Ascending aorta (tissue), 2 donors: ENCODE measurements at regions not wholly inside any gene's neighbourhood (a gene's known extent, or its start where the extent isn't known, plus 50 kb on each side); places are given as distances from the start of the nearest gene placed in this dataset.

Experiments
- DNase-seq, 2 donors: peaks; one replicate each; pipeline ENCODE4 v3.0.0-alpha.2; 2019; ENCODE audit warnings: low spot score in 2 of 2
- H3K27ac ChIP-seq, 2 donors: fragments of 200-600 bp; sonication (generic); one replicate each; pipeline ENCODE4 v1.5.1; 2016 to 2017; ENCODE audit warnings: mild to moderate bottlenecking in 1 of 2
- H3K27me3 ChIP-seq: fragments of 200-600 bp; sonication (generic); one replicate; pipeline ENCODE4 v1.5.1; 2017
- H3K36me3 ChIP-seq, 2 donors: fragments of 200-600 bp; sonication (generic); one replicate each; pipeline ENCODE4 v1.5.1; 2016
- H3K4me1 ChIP-seq, 2 donors: fragments of 200-600 bp; sonication (generic); one replicate each; pipeline ENCODE4 v1.5.1; 2016 to 2017; ENCODE audit warnings: mild to moderate bottlenecking in 1 of 2
- H3K4me3 ChIP-seq, 2 donors: fragments of 200-600 bp; sonication (generic); one replicate each; pipeline ENCODE4 v1.5.1; 2016 to 2017; ENCODE audit warnings: mild to moderate bottlenecking in 1 of 2
- H3K9me3 ChIP-seq, 2 donors: fragments of 200-600 bp; sonication (generic); one replicate each; pipeline ENCODE4 v1.5.1; 2016
- CTCF ChIP-seq, 3 experiments: fragments of 200-600 bp in 2 of 3; fragments of 450-650 bp in 1 of 3; sonication (generic) in 2 of 3; IDR thresholded peaks; one replicate each; pipeline ENCODE4 v1.5.1; 2016 to 2019; ENCODE audit warnings: antibody characterized with exemption in 3 of 3, mild to moderate bottlenecking in 1 of 3, moderate library complexity in 1 of 3
- intact Hi-C: fragments of 100-400 bp; cut with DNase I; formaldehyde crosslinking; loops from one replicate; pipeline ENCODE4 v1.15.1; 2023

GRCh38 chr1:72623299-72623708, 341.0 kb upstream of the NEGR1 start:
- TF ChIP-seq CTCF (IDR thresholded peaks at IDR 0.05): peak in 2 of 3 experiments; percentile 47 to 60
- DNase-seq: no peak
- no peak overlapping the region for H3K27ac ChIP-seq
- H3K27me3 ChIP-seq: no peaks in the 10 kb centered on the region
- H3K9me3 ChIP-seq: no peaks in the 10 kb centered on the region
- intact Hi-C loops: no loop called here
- peak overlapping the region in 1 of 2 donors; percentile 53 for H3K4me3 ChIP-seq
- no peaks in the 10 kb centered on the region for H3K36me3 ChIP-seq
- no peaks in the 10 kb centered on the region for H3K4me1 ChIP-seq

GRCh38 chr1:72620453-72620852, 338.1 kb upstream of the NEGR1 start:
- TF ChIP-seq CTCF (IDR thresholded peaks at IDR 0.05): no peak
- no peak overlapping the region for H3K27ac ChIP-seq
- H3K4me1 ChIP-seq: no peaks in the 10 kb centered on the region
- DNase-seq: no peak
- no peaks in the 10 kb centered on the region for H3K9me3 ChIP-seq
- intact Hi-C loops: no loop called here
- no peaks in the 10 kb centered on the region for H3K27me3 ChIP-seq
- H3K36me3 ChIP-seq: no peaks in the 10 kb centered on the region
- no peak overlapping the region for H3K4me3 ChIP-seq

GRCh38 chr1:72606216-72606810, 324.0 kb upstream of the NEGR1 start:
- no peak overlapping the region for H3K4me3 ChIP-seq
- H3K27me3 ChIP-seq: no peaks in the 10 kb centered on the region
- H3K4me1 ChIP-seq: no peaks in the 10 kb centered on the region
- no peak overlapping the region for H3K27ac ChIP-seq
- DNase-seq: no peak
- no peak for TF ChIP-seq CTCF (IDR thresholded peaks at IDR 0.05)
- no peaks in the 10 kb centered on the region for H3K36me3 ChIP-seq
- no peaks in the 10 kb centered on the region for H3K9me3 ChIP-seq
- intact Hi-C loops: no loop called here

GRCh38 chr1:72601035-72601674, 318.8 kb upstream of the NEGR1 start:
- no peaks in the 10 kb centered on the region for H3K4me1 ChIP-seq
- TF ChIP-seq CTCF (IDR thresholded peaks at IDR 0.05): no peak
- intact Hi-C loops: no loop called here

GRCh38 chr1:72586023-72586685, 303.8 kb upstream of the NEGR1 start:
- Histone ChIP-seq H3K4me3 (no peak overlapping the region), H3K4me1 (no peaks in the 10 kb centered on the region), H3K27ac (no peak overlapping the region), H3K27me3 (no peaks in the 10 kb centered on the region), H3K9me3 (no peaks in the 10 kb centered on the region), H3K36me3 (no peaks in the 10 kb centered on the region)
- no peak for TF ChIP-seq CTCF (IDR thresholded peaks at IDR 0.05)
- intact Hi-C loops: no loop called here
- no peak for DNase-seq

More at GRCh38 chr1:72601035-72601674, 318.8 kb upstream of the NEGR1 start:
- Histone ChIP-seq H3K4me3 (no peak overlapping the region), H3K9me3 (no peaks in the 10 kb centered on the region), H3K27ac (no peak overlapping the region), H3K36me3 (no peaks in the 10 kb centered on the region), H3K27me3 (no peaks in the 10 kb centered on the region)
- no peak for DNase-seq
